ENCODE measurements at regions not wholly inside any gene's neighbourhood (a gene's known extent, or its start where the extent isn't known, plus 50 kb on each side); places are given as distances from the start of the nearest gene placed in this dataset.

- no peaks in the 10 kb centered on the region for H3K4me1 ChIP-seq (ENCODE audit: control insufficient read depth, insufficient read depth, low read length)
- no peak overlapping the region for H3K4me3 ChIP-seq (ENCODE audit: low read depth, low read length)
- ChIA-PET CTCF (interaction anchor here (0.5 to 1.3 kb wide), 3 partner anchors 8 to 272 kb away, joined by 3 to 4 read pairs (median 3); no protein-coding TSS in a partner anchor), POLR2A (no interaction called here)
- no peaks in the 10 kb centered on the region for H3K36me3 ChIP-seq (ENCODE audit: control insufficient read depth in 2 of 2, insufficient read depth in 1 of 2, low read length in 2 of 2)
- TF ChIP-seq ZNF121 (tag by site-specific recombination; IDR thresholded peaks at IDR 0.05) (no peak), ZNF140 (tag by site-specific recombination; IDR thresholded peaks at IDR 0.05) (no peak), ZNF266 (tag by site-specific recombination; IDR thresholded peaks at IDR 0.05; ENCODE audit: low read depth) (no peak), ZNF18 (tag by site-specific recombination; IDR thresholded peaks at IDR 0.05) (no peak), SALL2 (tag by site-specific recombination; IDR thresholded peaks at IDR 0.05; ENCODE audit: borderline replicate concordance) (no peak), ZNF747 (tag by site-specific recombination; IDR thresholded peaks at IDR 0.05) (no peak), PRDM10 (tag by site-specific recombination; IDR thresholded peaks at IDR 0.05) (no peak), ZNF707 (tag by site-specific recombination; IDR thresholded peaks at IDR 0.05) (no peak), YY1 (tag by site-specific recombination; IDR thresholded peaks at IDR 0.05) (no peak), ZNF24 (tag by site-specific recombination; IDR thresholded peaks at IDR 0.05) (no peak), PRDM4 (tag by site-specific recombination; IDR thresholded peaks at IDR 0.05) (no peak), INSM2 (tag by site-specific recombination; IDR thresholded peaks at IDR 0.05) (no peak), ZNF350 (tag by site-specific recombination; IDR thresholded peaks at IDR 0.05) (no peak), ZNF394 (tag by site-specific recombination; IDR thresholded peaks at IDR 0.05; ENCODE audit: borderline replicate concordance) (no peak), SP7 (tag by site-specific recombination; IDR thresholded peaks at IDR 0.05) (no peak), ZNF777 (tag by site-specific recombination; IDR thresholded peaks at IDR 0.05; ENCODE audit: borderline replicate concordance) (no peak), ZBTB7A (tag by site-specific recombination; IDR thresholded peaks at IDR 0.05; ENCODE audit: low read depth) (no peak)
- H3K27ac ChIP-seq (ENCODE audit: extremely low read depth, low read depth, low read length): no peak overlapping the region
- no peaks in the 10 kb centered on the region for H3K9me3 ChIP-seq (ENCODE audit: control insufficient read depth, insufficient read depth, low read depth, low read length)
Observed at GRCh38 chr17:13302983-13303382, 285.2 kb upstream of the ELAC2 start.
